NCI-H1694 treated with DMSO at 0.1 percent for 48 hours (cell line): ENCODE measurements at regions not wholly inside any gene's neighbourhood (a gene's known extent, or its start where the extent isn't known, plus 50 kb on each side); places are given as distances from the start of the nearest gene placed in this dataset.
"Not testable (repeated sequence)": the region's sequence is repeated elsewhere in the genome, so short reads cannot be mapped to it uniquely, and the experiment has no call there.

Source experiments
- DNase-seq: peaks from one replicate; lab custom pipeline; 2025; lab: John Stamatoyannopoulos, UW

- DNase-seq, result no peak
Measured at GRCh38 chr3:166071831-166072230, 234.6 kb upstream of the BCHE start.

- DNase-seq, result no peak
Measured at GRCh38 chr3:166064476-166064875, 227.3 kb upstream of the BCHE start.

- DNase-seq, result no peak
Measured at GRCh38 chr3:166060789-166061479, 223.7 kb upstream of the BCHE start.

- no peak for DNase-seq
Measured at GRCh38 chr3:166052440-166052839, 215.2 kb upstream of the BCHE start.

- DNase-seq, result no peak
Measured at GRCh38 chr3:166029507-166029906, 192.3 kb upstream of the BCHE start.

- peak; percentile 34 for DNase-seq
Measured at GRCh38 chr3:166013073-166013679, 176.0 kb upstream of the BCHE start.

- DNase-seq, result no peak
Measured at GRCh38 chr3:166011771-166012170, 174.5 kb upstream of the BCHE start.

GRCh38 chr3:166005126-166005525, 167.9 kb upstream of the BCHE start:
- DNase-seq, result no peak

- DNase-seq, result no peak
Measured at GRCh38 chr3:165994293-165994692, 157.1 kb upstream of the BCHE start.

GRCh38 chr3:165984589-165984988, 147.4 kb upstream of the BCHE start:
- DNase-seq, result no peak

GRCh38 chr3:165983284-165983683, 146.1 kb upstream of the BCHE start:
- DNase-seq, result no peak

GRCh38 chr3:165981318-165981717, 144.1 kb upstream of the BCHE start:
- no peak for DNase-seq

- DNase-seq, result not testable (repeated sequence)
Measured at GRCh38 chr3:165960825-165961224, 123.6 kb upstream of the BCHE start.

GRCh38 chr3:165954171-165954570, 116.9 kb upstream of the BCHE start:
- DNase-seq, result no peak

GRCh38 chr3:165946360-165946759, 109.1 kb upstream of the BCHE start:
- DNase-seq, result no peak

- DNase-seq, result no peak
Measured at GRCh38 chr3:165938986-165939540, 101.8 kb upstream of the BCHE start.

GRCh38 chr3:165936081-165936480, 98.9 kb upstream of the BCHE start:
- DNase-seq, result not testable (repeated sequence)

GRCh38 chr3:165924301-165924791, 87.1 kb upstream of the BCHE start:
- DNase-seq, result not testable (repeated sequence)

GRCh38 chr3:165920984-165921383, 83.8 kb upstream of the BCHE start:
- DNase-seq, result no peak

GRCh38 chr3:165919284-165919683, 82.1 kb upstream of the BCHE start:
- no peak for DNase-seq

GRCh38 chr3:165918657-165918979, 81.4 kb upstream of the BCHE start:
- no peak for DNase-seq

GRCh38 chr3:165917938-165918656, 80.9 kb upstream of the BCHE start:
- DNase-seq, result not testable (repeated sequence)

GRCh38 chr3:165915104-165915503, 77.9 kb upstream of the BCHE start:
- DNase-seq, result not testable (repeated sequence)
